Spleen (tissue), 11 donors: ENCODE measurements at regions not wholly inside any gene's neighbourhood (a gene's known extent, or its start where the extent isn't known, plus 50 kb on each side); places are given as distances from the start of the nearest gene placed in this dataset.

ENCODE experiments used
- DNase-seq: peaks from one replicate; pipeline ENCODE4 v3.0.0-alpha.2; 2020
- H3K27ac ChIP-seq, 8 donors: fragments of 200-600 bp; sonication (generic) in 7 of 8; 1 replicate in 4 of 8; 2 replicates in 4 of 8; pipeline versions ENCODE4 v1.5.0 to v1.8.0; 2016 to 2021; ENCODE audit warnings: inconsistent platforms in 4 of 8, mild to moderate bottlenecking in 4 of 8, moderate library complexity in 1 of 8
- H3K27me3 ChIP-seq, 7 donors: fragments of 200-600 bp; sonication (generic) in 6 of 7; replicated peaks in 1 of 7; 1 replicate in 4 of 7; 2 replicates in 3 of 7; pipeline versions ENCODE4 v1.5.0 to v1.8.0; 2016 to 2021; ENCODE audit warnings: inconsistent platforms in 3 of 7, mild to moderate bottlenecking in 1 of 7
- H3K36me3 ChIP-seq, 6 donors: fragments of 200-600 bp; sonication (generic) in 5 of 6; 1 replicate in 4 of 6; 2 replicates in 2 of 6; pipeline versions ENCODE4 v1.5.0 to v1.8.0; 2016 to 2021; ENCODE audit warnings: inconsistent platforms in 2 of 6
- H3K4me1 ChIP-seq, 6 donors: fragments of 200-600 bp; sonication (generic) in 5 of 6; 1 replicate in 3 of 6; 2 replicates in 3 of 6; pipeline versions ENCODE4 v1.5.0 to v1.8.0; 2016 to 2021; ENCODE audit warnings: inconsistent platforms in 3 of 6
- H3K4me3 ChIP-seq, 8 donors: fragments of 200-600 bp; sonication (generic) in 7 of 8; 1 replicate in 4 of 8; 2 replicates in 4 of 8; pipeline versions ENCODE4 v1.5.0 to v1.8.0; 2016 to 2021; ENCODE audit warnings: inconsistent platforms in 4 of 8, mild to moderate bottlenecking in 4 of 8, moderate library complexity in 2 of 8
- H3K9me3 ChIP-seq, 8 donors: fragments of 200-600 bp; sonication (generic) in 7 of 8; 1 replicate in 4 of 8; 2 replicates in 4 of 8; pipeline versions ENCODE4 v1.5.0 to v1.8.0; 2016 to 2021; ENCODE audit warnings: inconsistent platforms in 4 of 8
- CTCF ChIP-seq, 11 experiments: fragments of 200-600 bp in 7 of 11; fragments of 450-650 bp in 4 of 11; sonication (generic) in 4 of 11; IDR thresholded peaks in 8 of 11; conservative IDR thresholded peaks in 3 of 11; 1 replicate in 7 of 11; 2 replicates in 4 of 11; pipeline versions ENCODE4 v1.4.0 to v1.8.0; 2016 to 2021; ENCODE audit warnings: antibody characterized with exemption in 11 of 11, inconsistent platforms in 4 of 11, mild to moderate bottlenecking in 1 of 11
- POLR2A ChIP-seq, 3 donors: fragments of 450-650 bp; IDR thresholded peaks; one replicate each; pipeline ENCODE4 v1.5.1; 2017; ENCODE audit warnings: antibody characterized with exemption in 3 of 3, mild to moderate bottlenecking in 1 of 3
- POLR2AphosphoS5 ChIP-seq, 3 donors: sonication (generic); formaldehyde crosslinking; IDR thresholded peaks; one replicate each; pipeline ENCODE4 v1.5.1; 2017; ENCODE audit warnings: antibody characterized with exemption in 3 of 3
- WGBS, 5 donors: extraction: QIAGEN DNeasy Blood & Tissue Kit in 3 of 5; methylation state at CpG; one replicate each; pipeline versions ENCODE4 v1.1.5 to v1.1.7; 2013 to 2018; 5-methylcytosine and 5-hydroxymethylcytosine counted together
- intact Hi-C: fragments of 100-400 bp; cut with DNase I; formaldehyde crosslinking; loops from one replicate; pipeline ENCODE4 v1.15.0; 2023; ENCODE audit warnings: low total_unique reads
- donor health status: healthy with polysubstance abuse.
- donor health status: DM: no; HTN: no; CAD: no; lungs with moderate emphysema.
- donor health status: DM: no; HTN: no; CAD: no.
- donor health status: Bipolar disorder and iron deficiency.
- donor health status: healthy.
- donor health status: DM: no; HTN: no; CAD: no.
- donor health status: DM: yes; HTN: yes; CAD: no.

- H3K36me3 ChIP-seq: no peaks in the 10 kb centered on the region
- peak overlapping the region in 7 of 8 donors; percentile 3 to 65 (median 44) for H3K27ac ChIP-seq
- H3K4me1 ChIP-seq: peaks cover 0 to 5% (median 0%) of the 10 kb centered on the region in 6 donors
- TF ChIP-seq POLR2A (IDR thresholded peaks at IDR 0.05): no peak
- no peak for TF ChIP-seq CTCF (IDR thresholded peaks at IDR 0.05 in 8 of 11, conservative IDR thresholded peaks at IDR 0.05 in 3 of 11)
- no peak for TF ChIP-seq POLR2AphosphoS5 (IDR thresholded peaks at IDR 0.05)
- WGBS, 5 donors: 27 to 58% (median 34%) methylated on average over 5 of the region's 5 CpGs
- DNase-seq: no peak
- no peak overlapping the region for H3K4me3 ChIP-seq
- H3K9me3 ChIP-seq: no peaks in the 10 kb centered on the region
- peaks cover 0 to 3% (median 0%) of the 10 kb centered on the region in 7 donors for H3K27me3 ChIP-seq
- intact Hi-C loops: no loop called here
Measured at GRCh38 chr2:176669398-176670174, 400.3 kb downstream of the MTX2 start.

- no peaks in the 10 kb centered on the region for H3K27me3 ChIP-seq
- H3K27ac ChIP-seq: no peak overlapping the region
- 87 to 97% (median 92%) methylated on average over 6 of the region's 6 CpGs for WGBS, 5 donors
- no peak overlapping the region for H3K4me3 ChIP-seq
- no peaks in the 10 kb centered on the region for H3K9me3 ChIP-seq
- no peaks in the 10 kb centered on the region for H3K36me3 ChIP-seq
- DNase-seq: no peak
- TF ChIP-seq POLR2A (IDR thresholded peaks at IDR 0.05) (no peak), POLR2AphosphoS5 (IDR thresholded peaks at IDR 0.05) (no peak), CTCF (IDR thresholded peaks at IDR 0.05 in 8 of 11, conservative IDR thresholded peaks at IDR 0.05 in 3 of 11) (no peak)
- H3K4me1 ChIP-seq: peaks cover 0 to 5% (median 0%) of the 10 kb centered on the region in 6 donors
- intact Hi-C loops: no loop called here
Measured at GRCh38 chr2:176675271-176675949, 406.2 kb downstream of the MTX2 start.

- no peaks in the 10 kb centered on the region for H3K36me3 ChIP-seq
- H3K4me3 ChIP-seq: no peak overlapping the region
- no peak overlapping the region for H3K27ac ChIP-seq
- TF ChIP-seq POLR2AphosphoS5 (IDR thresholded peaks at IDR 0.05): no peak
- no peak for TF ChIP-seq CTCF (IDR thresholded peaks at IDR 0.05 in 8 of 11, conservative IDR thresholded peaks at IDR 0.05 in 3 of 11)
- no peak for TF ChIP-seq POLR2A (IDR thresholded peaks at IDR 0.05)
- no peak for DNase-seq
- peaks cover 0 to 9% (median 0%) of the 10 kb centered on the region in 7 donors for H3K27me3 ChIP-seq
- WGBS, 5 donors: 86 to 94% (median 90%) methylated on average over 2 of the region's 2 CpGs
- H3K4me1 ChIP-seq: peaks cover 0 to 5% (median 0%) of the 10 kb centered on the region in 6 donors
- intact Hi-C loops: no loop called here
- no peaks in the 10 kb centered on the region for H3K9me3 ChIP-seq
Measured at GRCh38 chr2:176677746-176678265, 408.6 kb downstream of the MTX2 start.

- Histone ChIP-seq H3K36me3 (no peaks in the 10 kb centered on the region), H3K4me1 (peaks cover 0 to 5% (median 0%) of the 10 kb centered on the region in 6 donors), H3K9me3 (no peaks in the 10 kb centered on the region), H3K27me3 (peaks cover 0 to 10% (median 0%) of the 10 kb centered on the region in 7 donors), H3K4me3 (no peak overlapping the region), H3K27ac (no peak overlapping the region)
- DNase-seq: no peak
- 80 to 91% (median 86%) methylated on average over 5 of the region's 5 CpGs for WGBS, 5 donors
- TF ChIP-seq POLR2AphosphoS5 (IDR thresholded peaks at IDR 0.05) (no peak), CTCF (IDR thresholded peaks at IDR 0.05 in 8 of 11, conservative IDR thresholded peaks at IDR 0.05 in 3 of 11) (no peak), POLR2A (IDR thresholded peaks at IDR 0.05) (no peak)
- intact Hi-C loops: no loop called here
Measured at GRCh38 chr2:176678571-176678970, 409.3 kb downstream of the MTX2 start.
